ENCODE measurements at regions not wholly inside any gene's neighbourhood (a gene's known extent, or its start where the extent isn't known, plus 50 kb on each side); places are given as distances from the start of the nearest gene placed in this dataset.

DNA sequence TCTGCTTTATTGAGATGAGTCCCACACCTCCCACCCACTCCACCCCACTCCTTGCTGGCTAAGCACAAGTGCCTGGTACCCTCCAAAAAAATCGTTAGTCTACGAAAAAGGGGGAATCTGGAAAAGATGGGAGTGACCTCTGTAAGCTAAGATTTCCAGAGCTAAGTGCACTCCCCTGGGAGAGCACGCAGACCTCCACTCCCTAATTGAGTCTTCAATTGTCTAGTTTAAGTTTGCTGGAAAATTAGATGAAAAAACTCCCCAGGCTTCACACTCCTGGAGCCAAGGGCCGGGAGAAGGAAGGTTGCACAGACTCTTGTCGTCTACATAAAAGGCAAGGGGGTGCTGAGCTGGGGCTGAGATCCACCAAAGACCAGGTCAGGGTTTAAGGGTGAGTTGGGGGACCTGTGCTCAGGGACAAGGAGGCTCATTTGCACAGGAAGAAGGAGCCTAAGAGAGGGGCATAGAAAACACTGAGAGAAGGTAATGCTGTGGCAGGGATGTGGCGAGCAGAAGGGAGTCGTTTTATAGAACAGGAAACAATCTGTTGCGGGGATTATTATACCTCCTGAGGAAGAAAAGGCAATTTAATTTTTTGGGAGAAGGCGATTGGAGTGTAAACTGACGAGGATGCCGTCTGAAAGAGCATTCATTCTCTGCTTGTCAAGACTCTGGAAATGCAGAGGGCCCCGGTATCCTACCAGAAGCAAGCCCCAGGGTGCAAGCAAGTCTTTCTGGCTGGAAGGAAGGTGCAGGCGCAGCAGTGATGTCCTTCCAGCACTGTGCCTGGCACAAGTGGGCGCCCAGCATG, 126.5 kb upstream of the DLG1 start:
- Mint-ChIP-seq H3K4me3 (no peak overlapping the region), H3K27me3 (ENCODE audit: low read depth) (peaks cover 12% of the 10 kb centered on the region), H3K9me3 (no peaks in the 10 kb centered on the region), H3K4me1 (peaks cover 13 to 15% of the 10 kb centered on the region in 2 experiments), H3K27ac (no peak overlapping the region), H3K36me3 (ENCODE audit: insufficient read depth in 1 of 3, low read depth in 3 of 3) (no peaks in the 10 kb centered on the region)
- no peak overlapping the region for H3K18ac ChIP-seq (ENCODE audit: insufficient read length, low read depth, low read length)
- no peak overlapping the region for H3K23ac ChIP-seq (ENCODE audit: insufficient read length, low read depth, low read length)
- DNase-seq: no peak
- H2AFZ ChIP-seq (ENCODE audit: low read length): no peak overlapping the region
- H4K8ac ChIP-seq (replicated peaks; ENCODE audit: insufficient read length, low read depth, low read length): no peak overlapping the region
- no peak overlapping the region for H3K14ac ChIP-seq (ENCODE audit: insufficient read depth, low read length)
- no peak overlapping the region for H2BK5ac ChIP-seq (ENCODE audit: insufficient read length, low read length)
- H3K4ac ChIP-seq (ENCODE audit: low read depth, low read length): no peak overlapping the region
- H3K79me2 ChIP-seq (ENCODE audit: insufficient read depth, low read length): no peaks in the 10 kb centered on the region
- H3T11ph ChIP-seq (ENCODE audit: low read length): no peak overlapping the region
- no peaks in the 10 kb centered on the region for H3K27me3 ChIP-seq (ENCODE audit: insufficient read depth, low read length)
- H3K79me1 ChIP-seq (ENCODE audit: insufficient read depth, low read depth, low read length, poor library complexity, severe bottlenecking): no peaks in the 10 kb centered on the region
- WGBS (ENCODE audit: extremely low coverage, insufficient read length, low lambda C conversion rate): no CpG with 5 or more reads among the region's 14 CpGs
- H4K20me1 ChIP-seq (ENCODE audit: control insufficient read depth, insufficient read depth, insufficient read length): no peaks in the 10 kb centered on the region
- no peak overlapping the region for H3K4me2 ChIP-seq (ENCODE audit: insufficient read depth, insufficient read length, low read length)
- no peaks in the 10 kb centered on the region for H3K4me1 ChIP-seq (ENCODE audit: insufficient read depth, low read length)
- H3K56ac ChIP-seq (ENCODE audit: insufficient read length, low read depth, low read length): no peak overlapping the region
- no peak overlapping the region for H3K9ac ChIP-seq (ENCODE audit: extremely low read depth, insufficient read length, low read length)
- no peaks in the 10 kb centered on the region for H3K23me2 ChIP-seq (ENCODE audit: insufficient read length, low read depth, low read length, poor library complexity, severe bottlenecking)
- TF ChIP-seq, protein P1, sequence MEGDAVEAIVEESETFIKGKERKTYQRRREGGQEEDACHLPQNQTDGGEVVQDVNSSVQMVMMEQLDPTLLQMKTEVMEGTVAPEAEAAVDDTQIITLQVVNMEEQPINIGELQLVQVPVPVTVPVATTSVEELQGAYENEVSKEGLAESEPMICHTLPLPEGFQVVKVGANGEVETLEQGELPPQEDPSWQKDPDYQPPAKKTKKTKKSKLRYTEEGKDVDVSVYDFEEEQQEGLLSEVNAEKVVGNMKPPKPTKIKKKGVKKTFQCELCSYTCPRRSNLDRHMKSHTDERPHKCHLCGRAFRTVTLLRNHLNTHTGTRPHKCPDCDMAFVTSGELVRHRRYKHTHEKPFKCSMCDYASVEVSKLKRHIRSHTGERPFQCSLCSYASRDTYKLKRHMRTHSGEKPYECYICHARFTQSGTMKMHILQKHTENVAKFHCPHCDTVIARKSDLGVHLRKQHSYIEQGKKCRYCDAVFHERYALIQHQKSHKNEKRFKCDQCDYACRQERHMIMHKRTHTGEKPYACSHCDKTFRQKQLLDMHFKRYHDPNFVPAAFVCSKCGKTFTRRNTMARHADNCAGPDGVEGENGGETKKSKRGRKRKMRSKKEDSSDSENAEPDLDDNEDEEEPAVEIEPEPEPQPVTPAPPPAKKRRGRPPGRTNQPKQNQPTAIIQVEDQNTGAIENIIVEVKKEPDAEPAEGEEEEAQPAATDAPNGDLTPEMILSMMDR (conservative IDR thresholded peaks at IDR 0.05): no peak
- no peaks in the 10 kb centered on the region for H3K9me3 ChIP-seq (ENCODE audit: control insufficient read depth, low read depth, low read length)
- no peak overlapping the region for H3K27ac ChIP-seq (ENCODE audit: insufficient read length, low read depth, low read length)
- H4K5ac ChIP-seq (ENCODE audit: insufficient read length, low read depth, low read length): no peak overlapping the region
- no peak overlapping the region for H2BK20ac ChIP-seq (ENCODE audit: low read depth, low read length, poor library complexity, severe bottlenecking)
- no peak overlapping the region for H4K91ac ChIP-seq (ENCODE audit: insufficient read length, low read depth, low read length)
- no peak overlapping the region for H2BK120ac ChIP-seq (ENCODE audit: low read depth, low read length, poor library complexity, severe bottlenecking)
- no peak overlapping the region for H2AK5ac ChIP-seq (ENCODE audit: insufficient read length, low read length)
- no peak overlapping the region for H2BK12ac ChIP-seq (ENCODE audit: insufficient read length, low read depth, low read length)
- H2BK15ac ChIP-seq (ENCODE audit: low read depth, low read length): no peak overlapping the region

Measured in H9 (cell line).